H9 (cell line): ENCODE measurements at regions not wholly inside any gene's neighbourhood (a gene's known extent, or its start where the extent isn't known, plus 50 kb on each side); places are given as distances from the start of the nearest gene placed in this dataset.

Source experiments
- DNase-seq: peaks from one replicate; pipeline ENCODE4 v3.0.0-alpha.2; 2017
- H2AFZ ChIP-seq: one replicate; pipeline ENCODE4 v1.6.1; 2013; ENCODE audit warnings: mild to moderate bottlenecking, low read length, control low read depth, moderate library complexity
- H2AK5ac ChIP-seq: 2 replicates; pipeline ENCODE4 v1.6.1; 2013; ENCODE audit warnings: low read length, control low read depth, mixed read lengths; ENCODE audit not compliant: insufficient read length
- H2BK120ac ChIP-seq: one replicate; pipeline ENCODE4 v1.6.1; 2013; ENCODE audit warnings: low read depth, mild to moderate bottlenecking, low read length, control low read depth, inconsistent platforms; ENCODE audit not compliant: poor library complexity, severe bottlenecking
- H2BK12ac ChIP-seq: 2 replicates; pipeline ENCODE4 v1.6.1; 2013; ENCODE audit warnings: low read length, control low read depth, mixed read lengths, low read depth; ENCODE audit not compliant: insufficient read length
- H2BK15ac ChIP-seq: 2 replicates; pipeline ENCODE4 v1.6.1; 2013; ENCODE audit warnings: low read depth, low read length, control low read depth
- H2BK20ac ChIP-seq: one replicate; pipeline ENCODE4 v1.6.1; 2013; ENCODE audit warnings: low read depth, mild to moderate bottlenecking, low read length, control low read depth, inconsistent platforms; ENCODE audit not compliant: poor library complexity, severe bottlenecking
- H2BK5ac ChIP-seq: 2 replicates; pipeline ENCODE4 v1.6.1; 2013; ENCODE audit warnings: low read length, control low read depth, mixed read lengths; ENCODE audit not compliant: insufficient read length
- H3K14ac ChIP-seq: 2 replicates; pipeline ENCODE4 v1.6.1; 2013; ENCODE audit warnings: low read length, control low read depth; ENCODE audit not compliant: insufficient read depth
- H3K18ac ChIP-seq: 2 replicates; pipeline ENCODE4 v1.6.1; 2013; ENCODE audit warnings: low read depth, mild to moderate bottlenecking, mixed read lengths, low read length, control low read depth; ENCODE audit not compliant: insufficient read length
- H3K23ac ChIP-seq: 2 replicates; pipeline ENCODE4 v1.6.1; 2013; ENCODE audit warnings: low read length, control low read depth, mixed read lengths, low read depth; ENCODE audit not compliant: insufficient read length
- H3K23me2 ChIP-seq: 2 replicates; pipeline ENCODE4 v1.6.1; 2013; ENCODE audit warnings: low read depth, mild to moderate bottlenecking, mixed read lengths, low read length, control low read depth; ENCODE audit not compliant: insufficient read length, poor library complexity, severe bottlenecking
- H3K27ac ChIP-seq: 2 replicates; pipeline ENCODE4 v1.5.1; 2013; ENCODE audit warnings: low read length, control low read depth, mixed read lengths, low read depth; ENCODE audit not compliant: insufficient read length
- H3K27me3 ChIP-seq: 2 replicates; pipeline ENCODE4 v1.6.1; 2013; ENCODE audit warnings: low read length, control low read depth, inconsistent platforms; ENCODE audit not compliant: insufficient read depth
- H3K4ac ChIP-seq: 2 replicates; pipeline ENCODE4 v1.6.1; 2013; ENCODE audit warnings: low read depth, mild to moderate bottlenecking, control low read depth, inconsistent platforms, low read length, moderate library complexity
- H3K4me1 ChIP-seq: 2 replicates; pipeline ENCODE4 v1.6.1; 2013; ENCODE audit warnings: low read length, control low read depth, inconsistent platforms; ENCODE audit not compliant: insufficient read depth
- H3K4me2 ChIP-seq: 2 replicates; pipeline ENCODE4 v1.6.1; 2013; ENCODE audit warnings: low read length, control low read depth, mixed read lengths; ENCODE audit not compliant: insufficient read length, insufficient read depth
- H3K56ac ChIP-seq: 2 replicates; pipeline ENCODE4 v1.6.1; 2013; ENCODE audit warnings: low read depth, mild to moderate bottlenecking, mixed read lengths, low read length, control low read depth; ENCODE audit not compliant: insufficient read length
- H3K79me1 ChIP-seq: 2 replicates; pipeline ENCODE4 v1.6.1; 2013; ENCODE audit warnings: low read depth, mild to moderate bottlenecking, moderate library complexity, low read length, control low read depth, inconsistent platforms; ENCODE audit not compliant: insufficient read depth, poor library complexity, severe bottlenecking
- H3K79me2 ChIP-seq: 2 replicates; pipeline ENCODE4 v1.6.1; 2013; ENCODE audit warnings: low read length, control low read depth, inconsistent platforms; ENCODE audit not compliant: insufficient read depth
- H3K9ac ChIP-seq: 2 replicates; pipeline ENCODE4 v1.6.1; 2013; ENCODE audit warnings: low read length, control low read depth, mixed read lengths; ENCODE audit not compliant: insufficient read length; ENCODE audit errors: extremely low read depth
- H3K9me3 ChIP-seq: one replicate; pipeline ENCODE4 v1.6.1; 2013; ENCODE audit warnings: low read depth, low read length, inconsistent platforms; ENCODE audit not compliant: control insufficient read depth
- H3T11ph ChIP-seq: one replicate; pipeline ENCODE4 v1.6.1; 2013; ENCODE audit warnings: mild to moderate bottlenecking, low read length, control low read depth, inconsistent platforms
- H4K20me1 ChIP-seq: one replicate; pipeline ENCODE4 v1.6.1; 2013; ENCODE audit not compliant: control insufficient read depth, insufficient read length, insufficient read depth
- H4K5ac ChIP-seq: 2 replicates; pipeline ENCODE4 v1.6.1; 2013; ENCODE audit warnings: low read depth, mild to moderate bottlenecking, mixed read lengths, low read length, control low read depth; ENCODE audit not compliant: insufficient read length
- H4K8ac ChIP-seq: replicated peaks from 2 replicates; pipeline ENCODE4 v1.6.1; 2013; ENCODE audit warnings: low read length, control low read depth, mixed read lengths, low read depth; ENCODE audit not compliant: insufficient read length
- H4K91ac ChIP-seq: 2 replicates; pipeline ENCODE4 v1.6.1; 2013; ENCODE audit warnings: low read depth, mild to moderate bottlenecking, moderate library complexity, mixed read lengths, low read length, control low read depth; ENCODE audit not compliant: insufficient read length
- H3K27ac Mint-ChIP-seq, 3 experiments: 2 replicates in 2 of 3; 3 replicates in 1 of 3; pipeline ENCODE4 v1.8.0; 2020 to 2021; ENCODE audit warnings: mixed read lengths in 3 of 3, mild to moderate bottlenecking in 1 of 3, moderate library complexity in 1 of 3
- H3K27me3 Mint-ChIP-seq: 2 replicates; pipeline ENCODE4 v1.8.0; 2021; ENCODE audit warnings: low read depth, mild to moderate bottlenecking, moderate library complexity, mixed read lengths
- H3K36me3 Mint-ChIP-seq, 3 experiments: 2 replicates in 2 of 3; 3 replicates in 1 of 3; pipeline ENCODE4 v1.8.0; 2020 to 2021; ENCODE audit warnings: low read depth in 3 of 3, mixed read lengths in 3 of 3; ENCODE audit not compliant: insufficient read depth in 1 of 3
- H3K4me1 Mint-ChIP-seq, 2 experiments: 2 replicates each; pipeline ENCODE4 v1.8.0; 2020; ENCODE audit warnings: mixed read lengths in 2 of 2
- H3K4me3 Mint-ChIP-seq, 2 experiments: 2 replicates in 1 of 2; 3 replicates in 1 of 2; pipeline ENCODE4 v1.8.0; 2020 to 2021; ENCODE audit warnings: mild to moderate bottlenecking in 2 of 2, mixed read lengths in 2 of 2, moderate library complexity in 1 of 2
- H3K9me3 Mint-ChIP-seq, 2 experiments: 2 replicates in 1 of 2; 3 replicates in 1 of 2; pipeline ENCODE4 v1.8.0; 2020; ENCODE audit warnings: mild to moderate bottlenecking in 2 of 2, mixed read lengths in 2 of 2, moderate library complexity in 1 of 2
- CTCF ChIP-seq: fragments of 200-600 bp; sonication (generic); conservative IDR thresholded peaks from 3 replicates; pipeline ENCODE4 v1.8.0; 2021; ENCODE audit warnings: antibody characterized with exemption, mild to moderate bottlenecking
- WGBS: extraction: QIAGEN DNeasy Blood & Tissue Kit; methylation state at CpG from one replicate; pipeline ENCODE4 v1.1.7; 2013; ENCODE audit warnings: missing lambda C conversion rate, low lambda C conversion rate, mixed read lengths; ENCODE audit not compliant: insufficient read length; ENCODE audit errors: extremely low coverage; 5-methylcytosine and 5-hydroxymethylcytosine counted together

- Histone ChIP-seq H3K56ac (no peak overlapping the region), H2BK12ac (no peak overlapping the region), H2AK5ac (no peak overlapping the region), H3K4ac (no peak overlapping the region), H4K8ac (no peak overlapping the region), H2AFZ (no peak overlapping the region), H3K79me2 (no peaks in the 10 kb centered on the region), H4K20me1 (no peaks in the 10 kb centered on the region), H3K4me2 (no peak overlapping the region), H2BK15ac (no peak overlapping the region), H4K5ac (no peak overlapping the region), H3K23me2 (no peaks in the 10 kb centered on the region), H2BK120ac (no peak overlapping the region), H3K27me3 (no peaks in the 10 kb centered on the region), H3K4me1 (no peaks in the 10 kb centered on the region), H2BK5ac (no peak overlapping the region), H3T11ph (no peak overlapping the region), H3K14ac (no peak overlapping the region), H3K9ac (no peak overlapping the region), H3K27ac (no peak overlapping the region), H3K9me3 (no peaks in the 10 kb centered on the region), H3K18ac (no peak overlapping the region), H3K79me1 (no peaks in the 10 kb centered on the region), H3K23ac (no peak overlapping the region), H2BK20ac (no peak overlapping the region), H4K91ac (no peak overlapping the region)
- Mint-ChIP-seq H3K36me3 (peaks cover 9 to 15% (median 13%) of the 10 kb centered on the region in 3 experiments), H3K27me3 (no peaks in the 10 kb centered on the region), H3K9me3 (peaks cover 18 to 22% of the 10 kb centered on the region in 2 experiments), H3K4me3 (no peak overlapping the region), H3K4me1 (peaks cover 4 to 10% of the 10 kb centered on the region in 2 experiments; a peak in 3 of 4 replicates), H3K27ac (no peak overlapping the region)
- TF ChIP-seq CTCF: no peak
- WGBS: no CpG with 5 or more reads among the region's 2 CpGs
- DNase-seq: no peak
These were observed 659.9 kb downstream of the RWDD3 start for GRCh38 chr1:95893921-95894320.
